ENCODE measurements at regions not wholly inside any gene's neighbourhood (a gene's known extent, or its start where the extent isn't known, plus 50 kb on each side); places are given as distances from the start of the nearest gene placed in this dataset.
"Not testable (repeated sequence)": the region's sequence is repeated elsewhere in the genome, so short reads cannot be mapped to it uniquely, and the experiment has no call there.

DNA sequence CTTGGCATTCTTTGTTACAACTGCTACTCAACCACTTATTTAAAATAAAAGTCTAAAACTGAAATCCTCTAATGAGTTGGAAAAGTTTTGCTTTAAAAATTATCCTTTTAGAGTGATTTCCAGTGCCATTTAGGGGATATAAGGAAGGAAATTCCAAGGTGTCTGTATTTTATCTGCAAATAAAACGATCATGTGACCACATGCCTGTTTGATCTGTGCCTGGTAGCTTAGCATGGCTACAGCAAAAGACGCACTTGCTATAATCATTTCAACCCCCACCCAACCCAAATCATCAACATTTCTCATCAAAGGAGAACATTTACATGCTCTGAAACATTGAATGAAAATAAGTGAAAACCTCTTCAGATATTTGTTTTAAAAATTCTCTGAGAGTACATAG lies 615.1 kb downstream of the IRS1 start:
- DNase-seq: no peak

DNA sequence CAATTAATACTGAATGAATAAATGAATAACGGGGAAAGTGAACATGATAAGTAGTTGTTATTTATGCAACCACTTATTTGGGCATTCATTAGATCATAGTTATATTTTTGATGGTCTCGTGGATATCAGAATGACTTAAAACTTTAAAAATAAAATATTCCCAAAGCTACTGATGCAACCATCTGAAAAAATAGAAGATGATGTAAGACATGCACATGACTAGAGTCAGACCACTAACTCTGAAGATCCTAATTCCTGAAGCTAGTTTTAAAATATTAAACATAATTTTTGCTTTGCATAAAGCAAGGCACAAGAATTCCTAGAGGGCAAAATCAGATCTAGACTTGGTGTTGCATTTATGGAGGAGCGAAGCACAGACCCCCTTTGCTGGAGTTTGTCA lies 616.1 kb downstream of the IRS1 start:
- DNase-seq: no peak

GRCh38 chr2:226183033-226183432 lies 616.6 kb downstream of the IRS1 start:
- no peak for DNase-seq

DNA sequence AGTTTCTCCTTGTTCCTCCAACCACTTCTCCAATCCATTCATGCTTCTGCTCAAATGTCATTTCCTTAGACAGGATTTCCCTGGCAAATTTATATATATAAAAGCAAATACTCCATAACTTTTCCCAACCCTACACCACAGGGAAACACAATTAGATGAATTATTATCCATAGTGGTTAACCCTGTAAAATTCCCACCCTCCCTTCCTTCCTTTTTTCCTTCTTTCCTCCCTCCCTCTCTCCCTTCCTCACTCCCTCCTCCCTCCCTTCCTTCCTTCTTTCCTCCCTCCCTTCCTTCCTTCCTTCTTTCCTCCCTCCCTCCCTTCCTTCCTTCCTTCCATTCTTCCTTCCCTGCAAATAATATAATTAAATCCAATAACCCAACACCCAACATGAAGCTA lies 617.7 kb downstream of the IRS1 start:
- DNase-seq: no peak

DNA sequence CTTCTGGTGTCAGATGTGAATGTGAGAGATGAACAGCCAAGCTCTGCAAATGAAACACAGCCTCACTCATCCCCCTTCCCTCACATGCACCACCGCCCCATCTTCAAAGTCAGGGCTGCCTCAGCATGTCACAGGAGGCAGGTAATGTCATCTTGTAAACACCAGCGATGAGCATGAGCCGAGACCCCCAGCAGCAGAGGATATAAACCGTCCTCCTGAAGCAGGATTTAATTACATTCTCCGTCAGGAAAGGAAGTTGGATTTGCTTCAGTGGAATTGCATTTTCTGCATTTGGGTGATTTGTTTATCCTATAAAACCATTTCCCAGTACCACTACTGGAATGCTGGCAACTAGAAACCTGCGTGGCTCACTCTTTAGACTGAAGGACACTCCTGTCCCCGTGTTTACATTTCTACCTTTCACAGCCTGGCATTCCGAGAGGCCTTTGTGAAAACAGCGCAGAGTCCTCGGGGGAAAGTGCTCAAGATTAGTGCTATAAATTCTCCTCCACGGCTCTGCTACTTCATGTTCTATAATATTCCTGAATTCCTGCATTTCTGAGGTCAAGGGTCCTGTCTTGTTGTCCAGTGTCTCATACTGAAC lies 619.2 kb downstream of the IRS1 start:
- DNase-seq: no peak

GRCh38 chr2:226179010-226179409 lies 620.6 kb downstream of the IRS1 start:
- DNase-seq: no peak

DNA sequence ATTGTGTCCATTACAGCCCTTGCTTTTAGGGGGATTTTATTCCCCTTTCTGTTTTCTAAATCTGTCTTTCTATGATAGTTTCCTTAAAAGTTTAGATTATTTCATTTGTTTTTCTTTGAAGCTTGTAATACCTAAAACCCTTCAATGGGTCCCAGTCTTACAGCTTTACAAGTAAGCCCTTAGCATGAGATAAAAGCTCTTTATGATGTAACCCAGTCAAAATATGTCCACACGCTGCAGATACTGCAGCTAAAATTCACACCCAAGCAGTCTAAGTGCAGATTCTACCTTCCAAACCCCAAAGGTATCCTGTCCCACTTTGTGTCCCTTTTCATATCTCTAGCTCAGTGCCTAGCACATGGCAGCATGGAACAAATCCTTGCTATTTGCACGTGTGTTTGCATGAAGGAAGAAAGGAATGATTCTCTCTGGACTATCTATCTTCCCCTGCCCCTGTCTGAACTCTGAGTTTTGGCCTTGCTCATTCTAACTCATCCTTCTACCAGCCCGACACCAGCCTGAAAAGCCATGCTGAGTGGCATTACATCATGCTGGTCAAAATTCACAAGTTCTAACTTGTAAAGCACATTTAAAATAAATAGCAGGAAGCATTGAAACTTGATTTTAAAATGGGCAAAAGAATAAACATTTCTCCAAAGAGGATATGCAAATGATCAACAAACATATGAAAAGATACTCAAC lies 623.2 kb downstream of the IRS1 start:
- DNase-seq: no peak

DNA sequence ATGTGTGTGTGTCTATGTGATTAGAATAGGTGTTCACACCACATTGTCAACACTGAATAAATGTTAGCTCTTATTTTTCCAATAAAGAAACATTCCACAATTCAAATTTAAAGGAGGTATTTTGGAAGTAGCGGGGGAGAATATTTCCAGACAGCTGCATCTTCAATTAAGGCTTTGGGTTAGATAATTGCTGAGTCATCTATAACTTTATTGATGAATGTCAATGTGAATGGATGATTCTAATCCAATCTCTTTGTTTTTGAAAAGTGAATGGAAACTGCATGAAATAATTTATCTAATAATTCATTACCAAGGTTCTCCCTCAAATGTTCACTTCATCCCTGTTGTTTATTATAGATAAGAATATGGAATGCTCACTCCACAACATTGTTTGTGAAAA lies 625.2 kb downstream of the IRS1 start:
- no peak for DNase-seq

- DNase-seq: no peak
Measured at GRCh38 chr2:226172939-226173338, 626.7 kb downstream of the IRS1 start.

- DNase-seq: no peak
Measured at GRCh38 chr2:226172309-226172708, 627.3 kb downstream of the IRS1 start.

- no peak for DNase-seq
Measured at GRCh38 chr2:226169751-226170581, 629.7 kb downstream of the IRS1 start.

DNA sequence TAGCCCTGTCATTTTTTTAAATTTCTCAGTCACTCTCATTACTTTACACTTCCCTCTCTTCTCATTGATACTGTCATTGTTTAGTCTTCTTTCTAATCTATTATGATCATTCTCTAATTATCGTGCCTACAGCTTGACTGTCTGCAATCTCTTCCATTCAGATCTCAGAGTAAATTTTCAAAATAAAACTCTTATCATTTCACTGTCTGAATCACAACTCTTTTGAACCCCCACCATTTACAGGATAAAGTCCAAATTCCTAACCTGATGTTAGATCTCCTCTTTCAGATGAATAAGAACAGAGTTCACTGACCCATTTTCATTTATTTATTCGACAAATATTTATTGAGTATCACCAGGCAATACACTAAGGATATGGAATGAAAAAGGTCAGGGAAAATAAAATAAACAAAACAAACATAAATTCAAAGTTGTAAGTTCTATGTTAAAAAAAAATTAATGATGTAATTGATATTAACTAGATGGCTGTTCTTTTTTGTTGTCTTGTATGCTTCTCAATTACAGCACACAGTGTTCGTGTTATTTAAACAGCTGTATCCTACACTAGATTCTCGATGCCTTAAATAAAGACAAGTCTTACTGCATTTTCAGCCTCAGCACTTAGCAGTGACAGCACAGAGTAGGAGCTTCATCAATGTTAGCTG lies 631.0 kb downstream of the IRS1 start:
- DNase-seq: no peak

GRCh38 chr2:226164512-226164911 lies 635.1 kb downstream of the IRS1 start:
- no peak for DNase-seq

DNA sequence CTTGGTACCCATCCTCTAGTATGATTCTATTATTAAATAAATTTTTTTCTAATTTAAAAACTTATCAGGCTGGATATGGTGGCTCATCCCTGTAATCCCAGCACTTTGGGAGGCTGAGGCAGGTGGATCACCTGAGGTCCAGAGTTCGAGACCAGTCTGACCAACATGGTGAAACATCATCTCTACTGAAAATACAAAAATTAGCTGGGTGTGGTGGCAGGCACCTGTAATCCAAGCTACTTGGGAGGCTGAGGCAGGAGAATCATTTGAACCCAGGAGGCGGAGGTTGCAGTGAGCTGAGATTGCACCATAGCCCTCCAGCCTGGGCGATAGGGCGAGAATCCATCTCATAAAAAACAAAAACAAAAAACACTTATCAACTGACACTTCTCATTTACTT lies 639.0 kb downstream of the IRS1 start:
- not testable (repeated sequence) for DNase-seq

- no peak for DNase-seq
Measured at GRCh38 chr2:226159875-226160479, 639.6 kb downstream of the IRS1 start.

GRCh38 chr2:226158940-226159339 lies 640.7 kb downstream of the IRS1 start:
- no peak for DNase-seq

DNA sequence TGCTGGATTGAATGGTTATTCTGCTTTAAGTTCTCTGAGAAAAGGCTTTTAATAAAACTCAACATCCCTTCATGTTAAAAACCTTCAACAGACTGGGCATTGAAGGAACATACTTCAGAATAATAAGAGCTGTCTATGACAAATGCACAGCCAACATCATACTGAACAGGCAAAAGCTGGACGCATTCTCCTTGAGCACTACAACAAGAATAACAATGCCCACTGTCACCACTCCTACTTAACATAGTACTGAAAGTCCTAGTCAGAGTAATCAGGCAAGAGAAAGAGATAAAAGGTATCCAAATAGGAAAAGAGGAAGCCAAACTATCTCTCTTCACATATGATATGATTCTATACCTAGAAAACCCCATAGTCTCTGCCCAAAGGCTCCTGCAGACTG lies 641.4 kb downstream of the IRS1 start:
- DNase-seq: no peak

GRCh38 chr2:226155093-226155875 lies 644.3 kb downstream of the IRS1 start:
- DNase-seq: no peak

DNA sequence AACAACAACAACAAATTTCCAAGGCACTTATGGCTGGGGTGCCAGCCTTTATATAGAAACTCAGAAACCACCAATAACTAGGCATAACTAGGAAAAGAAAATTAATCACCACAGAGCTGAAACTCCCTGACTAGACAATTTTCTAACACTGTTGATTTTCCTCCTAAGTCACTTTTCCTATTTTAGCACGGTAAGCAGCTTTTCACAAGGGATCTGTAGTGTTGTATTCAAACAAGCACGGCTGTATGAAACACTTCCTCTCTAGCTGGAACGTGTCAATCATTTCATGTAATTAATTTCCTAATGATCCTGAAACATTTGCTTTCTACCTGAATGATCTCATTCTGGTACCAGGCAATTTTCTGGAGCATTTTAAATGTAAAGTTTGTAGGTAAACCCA lies 645.0 kb downstream of the IRS1 start:
- DNase-seq: no peak

DNA sequence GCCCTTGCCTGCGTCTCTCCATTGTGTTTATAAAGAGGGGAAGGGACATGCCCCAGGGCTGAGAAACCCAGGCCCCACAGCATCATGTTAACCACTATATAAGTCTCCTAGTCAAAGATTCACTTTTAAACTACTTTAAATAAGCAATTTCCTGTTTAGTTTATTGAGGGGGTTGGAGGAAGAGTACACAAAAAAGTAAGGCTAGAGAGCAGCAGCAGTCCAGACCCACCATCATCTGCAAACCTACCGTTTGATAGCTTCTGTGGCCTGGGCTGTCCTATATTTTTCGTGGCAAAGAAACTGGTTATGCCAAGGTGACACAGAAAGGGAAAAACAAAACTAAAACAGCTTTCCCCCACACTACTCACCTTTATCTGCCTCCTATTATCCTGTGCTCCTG lies 646.1 kb downstream of the IRS1 start:
- no peak for DNase-seq

DNA sequence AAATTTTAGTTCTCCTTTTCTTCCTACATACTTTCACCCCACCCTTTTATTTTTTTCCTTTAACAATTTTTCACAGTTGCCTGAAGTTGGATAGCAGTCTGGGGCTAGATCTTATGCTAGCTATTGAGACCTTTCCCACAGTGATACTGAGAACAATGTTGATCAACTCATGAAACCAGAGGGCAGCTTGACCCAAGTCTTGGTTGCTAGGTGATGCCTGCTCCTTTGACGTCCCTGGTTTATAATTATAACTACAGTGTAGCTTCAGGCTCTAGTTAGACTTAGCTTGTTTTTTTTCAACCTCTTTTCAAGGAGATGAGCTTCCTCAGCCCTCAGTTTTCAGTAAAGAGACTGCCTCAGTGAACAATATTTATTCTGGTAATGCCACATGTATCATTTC lies 648.5 kb downstream of the IRS1 start:
- no peak for DNase-seq

GRCh38 chr2:226143091-226143490 lies 656.5 kb downstream of the IRS1 start:
- DNase-seq: no peak
